Putamen (tissue), 1 donor: ENCODE measurements at regions not wholly inside any gene's neighbourhood (a gene's known extent, or its start where the extent isn't known, plus 50 kb on each side); places are given as distances from the start of the nearest gene placed in this dataset.

Experiments
- DNase-seq: peaks from one replicate; pipeline ENCODE4 v3.0.0-alpha.2; 2016; ENCODE audit warnings: low spot score

GRCh38 chr17:13994050-13994449 is 75.3 kb upstream of the COX10 start:
- DNase-seq: no peak

- DNase-seq: no peak
Observed at GRCh38 chr17:13995856-13996271, 73.4 kb upstream of the COX10 start.

GRCh38 chr17:13996276-13996675 is 73.0 kb upstream of the COX10 start:
- DNase-seq: no peak

- no peak for DNase-seq
Observed at GRCh38 chr17:13996748-13997147, 72.6 kb upstream of the COX10 start.

- DNase-seq: no peak
Observed at GRCh38 chr17:14004927-14005620, 64.2 kb upstream of the COX10 start.

- no peak for DNase-seq
Observed at GRCh38 chr17:14006249-14006942, 62.9 kb upstream of the COX10 start.

GRCh38 chr17:14007951-14008350 is 61.4 kb upstream of the COX10 start:
- DNase-seq: no peak

GRCh38 chr17:14011036-14011692 is 58.1 kb upstream of the COX10 start:
- DNase-seq: no peak

GRCh38 chr17:14011740-14012405 is 57.4 kb upstream of the COX10 start:
- DNase-seq: no peak

- DNase-seq: no peak
Observed at GRCh38 chr17:14014657-14015056, 54.6 kb upstream of the COX10 start.

- DNase-seq: no peak
Observed at GRCh38 chr17:14015271-14015670, 54.0 kb upstream of the COX10 start.

- no peak for DNase-seq
Observed at GRCh38 chr17:14016858-14017257, 52.4 kb upstream of the COX10 start.

- DNase-seq: no peak
Observed at GRCh38 chr17:14019186-14019956, 49.9 kb upstream of the COX10 start.
